HG03354 (cell line): ENCODE measurements at regions not wholly inside any gene's neighbourhood (a gene's known extent, or its start where the extent isn't known, plus 50 kb on each side); places are given as distances from the start of the nearest gene placed in this dataset.

Experiments used
- ATAC-seq: cut with Tn5 transposase; IDR thresholded peaks from one replicate; pipeline ENCODE4 v1.9.1; 2021; ENCODE audit warnings: mild to moderate bottlenecking; ENCODE audit not compliant: unreplicated experiment, poor library complexity, severe bottlenecking

GRCh38 chr6:81487489-81487888, 265.0 kb downstream of the TENT5A start:
- no peak for ATAC-seq

DNA sequence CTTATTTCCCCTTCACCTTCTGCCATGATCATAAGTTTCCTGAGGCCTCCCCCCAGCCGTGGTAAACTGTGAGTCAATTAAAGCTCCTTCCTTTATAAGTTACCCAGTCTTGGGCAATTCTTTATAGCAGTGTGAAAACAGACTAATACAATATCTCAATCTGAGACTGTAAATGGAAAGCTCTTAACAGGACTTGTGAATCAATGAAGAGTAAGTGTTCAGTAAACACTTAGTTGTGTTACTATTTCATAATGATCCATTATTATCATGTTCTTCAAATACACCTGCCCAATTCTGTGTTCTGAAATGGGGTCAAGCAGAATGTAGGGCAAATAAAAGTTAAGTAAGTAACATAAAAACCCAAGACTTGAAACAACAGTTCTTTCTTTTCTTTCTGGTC, 266.2 kb downstream of the TENT5A start:
- no peak for ATAC-seq

GRCh38 chr6:81485395-81485794, 267.1 kb downstream of the TENT5A start:
- no peak for ATAC-seq

DNA sequence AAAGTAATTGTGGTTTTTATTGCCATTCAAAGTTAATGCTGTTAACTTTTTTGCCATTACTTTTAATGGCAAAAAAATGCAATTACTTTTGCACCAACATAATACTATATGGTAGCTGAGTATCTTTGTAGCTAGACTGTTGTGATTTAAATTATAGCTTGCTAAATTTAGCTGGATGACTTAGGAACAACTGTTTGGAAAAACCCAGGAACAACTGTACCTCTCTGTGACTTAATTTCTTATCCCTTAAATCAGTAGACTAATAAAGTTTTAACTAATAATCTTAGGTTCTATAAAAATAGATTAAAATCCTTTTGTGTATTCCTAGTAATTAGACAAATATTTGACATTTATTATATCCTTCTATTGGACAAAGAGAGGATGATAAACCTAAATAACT, 268.2 kb downstream of the TENT5A start:
- no peak for ATAC-seq

GRCh38 chr6:81480139-81480538, 272.3 kb downstream of the TENT5A start:
- ATAC-seq = no peak

GRCh38 chr6:81476881-81477280, 275.6 kb downstream of the TENT5A start:
- ATAC-seq = no peak

DNA sequence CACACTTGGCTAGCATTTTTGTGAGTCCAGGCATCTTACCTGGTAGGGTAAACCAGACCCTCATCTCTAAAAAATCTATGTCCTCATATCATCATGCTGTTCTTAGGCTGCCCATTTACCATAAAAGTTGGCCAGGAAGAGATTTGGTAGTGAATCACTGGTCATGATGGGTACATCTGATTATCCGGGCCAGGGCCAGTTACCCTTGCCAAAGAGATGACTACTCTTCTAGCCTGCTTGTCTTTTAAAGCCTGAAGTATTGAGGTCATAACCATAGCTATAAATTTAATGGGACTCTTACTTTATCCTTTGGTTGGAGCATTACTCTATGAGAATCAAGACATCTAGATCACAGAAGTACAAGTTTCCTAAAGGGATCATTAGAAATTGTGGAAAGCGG, 276.8 kb downstream of the TENT5A start:
- ATAC-seq = no peak

GRCh38 chr6:81465859-81466258, 286.6 kb downstream of the TENT5A start:
- ATAC-seq = no peak

GRCh38 chr6:81456416-81456815, 296.1 kb downstream of the TENT5A start:
- no peak for ATAC-seq

DNA sequence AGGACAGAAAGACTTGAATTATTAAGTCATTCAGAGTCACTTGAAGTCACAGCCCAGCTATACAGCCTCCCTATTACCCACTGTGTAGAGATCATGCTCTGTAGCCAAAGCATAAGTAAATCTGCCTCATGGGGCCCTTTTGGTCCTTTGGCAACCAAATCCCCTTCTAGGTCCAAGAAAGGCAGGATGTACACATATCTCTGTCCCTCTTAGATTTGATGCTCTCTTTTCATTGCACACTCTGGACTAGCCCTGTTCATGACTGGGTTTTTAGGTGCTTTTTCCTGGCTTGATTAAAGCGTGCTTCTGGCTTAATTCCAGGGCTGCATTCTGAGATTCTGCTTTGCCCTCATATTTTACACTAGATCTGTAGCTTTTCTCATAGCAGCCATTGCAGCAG, 296.8 kb downstream of the TENT5A start:
- no peak for ATAC-seq

- peak; percentile 65 for ATAC-seq
Measured at GRCh38 chr6:81451787-81452186, 300.7 kb downstream of the TENT5A start.

GRCh38 chr6:81450180-81450579, 302.3 kb downstream of the TENT5A start:
- ATAC-seq = no peak

DNA sequence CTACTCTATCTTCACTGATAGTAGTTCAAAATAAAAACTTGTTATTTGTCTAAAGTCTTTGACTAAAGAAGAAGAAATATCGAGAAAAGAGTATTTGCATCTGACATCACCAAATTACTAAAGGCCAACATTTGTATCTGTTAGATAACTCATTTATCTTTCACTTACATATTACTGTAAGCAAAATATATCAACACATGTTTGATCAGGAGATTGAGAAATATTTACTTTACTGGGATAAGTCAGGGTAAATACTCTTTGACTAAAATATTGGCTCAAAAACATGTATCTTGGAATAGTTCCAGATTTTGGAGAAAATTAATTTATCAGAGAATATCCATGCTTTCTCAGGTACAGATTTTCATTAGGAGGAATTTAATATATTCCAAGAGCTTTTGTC, 306.0 kb downstream of the TENT5A start:
- no peak for ATAC-seq

- no peak for ATAC-seq
Measured at GRCh38 chr6:81439417-81439816, 313.1 kb downstream of the TENT5A start.

DNA sequence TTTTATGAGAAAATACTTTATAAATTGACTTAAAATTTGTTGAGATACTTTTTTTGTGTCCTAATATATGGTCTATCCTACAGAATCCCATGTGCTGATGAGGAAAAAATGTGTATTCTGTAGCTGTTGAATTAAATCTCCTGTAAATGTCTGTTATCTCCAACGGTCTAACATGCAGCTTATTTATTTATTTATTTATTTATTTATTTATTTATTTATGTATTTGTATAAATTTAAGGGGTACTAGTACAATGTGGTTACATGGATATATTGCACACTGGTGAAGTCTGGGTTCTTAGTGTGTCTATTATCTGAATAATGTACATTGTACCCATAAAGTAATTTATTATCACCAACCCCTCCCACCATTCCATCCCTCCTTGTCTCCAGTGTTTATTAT, 315.5 kb downstream of the TENT5A start:
- ATAC-seq = no peak

- no peak for ATAC-seq
Measured at GRCh38 chr6:81413306-81413705, 339.2 kb downstream of the TENT5A start.

DNA sequence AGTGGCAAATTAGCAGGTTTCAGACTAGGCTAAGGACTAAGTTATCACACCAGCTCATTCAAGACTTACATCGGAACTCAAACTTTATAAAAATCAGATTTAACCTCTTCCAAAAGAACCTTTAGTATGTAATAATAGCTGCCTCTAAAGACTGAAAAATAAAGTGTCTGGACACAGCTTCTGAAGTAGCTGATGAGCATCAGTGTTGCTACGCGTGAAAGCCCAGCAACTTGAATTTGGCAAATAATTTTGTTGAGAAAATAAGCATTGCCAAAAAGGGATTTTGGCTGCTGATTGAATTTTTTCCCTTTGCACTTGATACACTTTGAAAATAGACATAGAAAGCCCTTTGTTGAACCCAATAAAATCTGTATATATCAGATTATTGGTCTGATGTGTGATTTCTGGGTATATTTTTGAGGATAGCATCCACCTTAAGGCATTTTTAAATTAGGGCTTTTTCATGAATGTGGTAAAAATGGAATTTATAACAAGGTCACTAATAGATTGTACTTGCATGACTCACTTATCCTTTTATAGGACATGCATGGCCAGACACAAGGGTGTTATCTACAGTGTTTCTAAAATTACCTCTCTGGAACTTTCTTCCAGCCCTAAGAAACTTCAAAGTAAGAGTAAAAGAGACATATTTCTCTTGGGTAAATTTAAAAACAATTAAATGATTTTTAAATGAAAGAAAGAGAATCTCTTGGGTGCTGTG, 350.4 kb downstream of the TENT5A start:
- no peak for ATAC-seq

- ATAC-seq = no peak
Measured at GRCh38 chr6:81396916-81397315, 355.6 kb downstream of the TENT5A start.

DNA sequence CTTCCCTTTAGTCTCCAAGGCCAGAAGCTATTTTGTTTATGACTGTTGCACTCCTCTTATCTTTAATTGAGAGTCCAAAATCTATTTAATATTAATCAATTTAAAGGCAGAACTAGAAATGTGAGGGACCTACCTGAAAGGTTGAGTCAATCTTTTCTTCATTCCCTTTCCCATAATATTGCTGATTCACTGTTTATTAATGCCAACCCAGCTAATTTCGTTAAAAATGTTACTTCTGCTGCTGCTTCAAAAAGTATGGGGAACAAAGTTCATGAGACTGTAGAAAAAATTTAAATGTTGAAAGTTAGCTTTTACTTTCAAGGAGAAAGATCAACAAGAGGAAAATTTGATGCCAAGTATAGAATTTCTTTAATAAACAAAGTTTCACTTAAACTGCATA, 365.3 kb downstream of the TENT5A start:
- no peak for ATAC-seq

GRCh38 chr6:81384921-81385320, 367.6 kb downstream of the TENT5A start:
- no peak for ATAC-seq

- no peak for ATAC-seq
Measured at GRCh38 chr6:81383472-81383871, 369.0 kb downstream of the TENT5A start.

DNA sequence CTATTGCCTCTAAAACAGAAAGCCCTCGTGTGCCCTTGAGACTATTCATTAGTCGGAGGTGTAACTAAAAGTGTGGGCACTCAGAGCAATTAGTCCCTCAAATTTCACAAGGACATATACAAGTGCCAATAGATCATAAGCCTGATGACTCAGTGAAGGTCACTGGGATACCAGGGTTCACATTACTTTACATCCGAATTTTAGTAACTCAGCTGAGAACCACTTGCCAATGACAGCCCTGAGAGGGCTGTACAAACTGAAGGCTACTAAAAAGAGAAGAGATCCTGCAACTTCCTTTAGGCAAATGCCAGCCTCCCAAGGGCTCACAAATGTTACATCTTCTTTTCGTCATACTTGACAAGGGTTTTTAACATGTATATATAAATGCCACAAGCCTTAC, 369.6 kb downstream of the TENT5A start:
- no peak for ATAC-seq
